ENCODE measurements at regions not wholly inside any gene's neighbourhood (a gene's known extent, or its start where the extent isn't known, plus 50 kb on each side); places are given as distances from the start of the nearest gene placed in this dataset.

DNA sequence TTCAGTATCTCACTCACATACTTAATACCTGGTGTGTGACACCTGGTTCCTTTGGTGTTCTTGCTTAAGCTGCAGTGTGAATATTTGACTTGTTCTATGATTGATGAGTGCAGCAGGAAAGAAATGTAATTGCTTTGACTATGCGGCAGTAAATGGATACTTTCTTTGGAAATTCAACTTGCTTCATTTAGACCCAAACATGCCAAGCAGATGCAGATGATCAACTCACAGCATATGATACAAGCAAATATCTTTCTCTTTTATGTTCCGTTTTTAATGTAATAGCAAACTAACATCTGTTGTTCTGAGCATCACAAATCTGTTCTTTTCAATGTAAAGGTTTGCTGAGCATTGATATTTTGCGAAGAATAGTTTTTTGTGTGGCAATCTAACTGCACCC, 549.5 kb downstream of the C4orf33 start (continued):
- TF ChIP-seq E2F6 (IDR thresholded peaks at IDR 0.05; ENCODE audit: borderline replicate concordance in 1 of 2, extremely low read depth in 1 of 2, insufficient read depth in 1 of 2, insufficient read length in 1 of 2, low read depth in 1 of 2, low read length in 1 of 2, poor library complexity in 1 of 2, severe bottlenecking in 1 of 2) = no peak
- no peak for TF ChIP-seq FOS (IDR thresholded peaks at IDR 0.05; ENCODE audit: extremely low read depth, insufficient read length)
- no peak for TF ChIP-seq ETV6 (IDR thresholded peaks at IDR 0.05; ENCODE audit: borderline replicate concordance in 1 of 2, low read depth in 2 of 2, low read length in 1 of 2)
- no peak for TF ChIP-seq ETV6 (CRISPR knock-in tag; IDR thresholded peaks at IDR 0.05; ENCODE audit: borderline replicate concordance)
- TF ChIP-seq, protein P1, sequence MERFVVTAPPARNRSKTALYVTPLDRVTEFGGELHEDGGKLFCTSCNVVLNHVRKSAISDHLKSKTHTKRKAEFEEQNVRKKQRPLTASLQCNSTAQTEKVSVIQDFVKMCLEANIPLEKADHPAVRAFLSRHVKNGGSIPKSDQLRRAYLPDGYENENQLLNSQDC (CRISPR knock-in tag; IDR thresholded peaks at IDR 0.05) = no peak
- no peak for TF ChIP-seq POLR2G (IDR thresholded peaks at IDR 0.05; ENCODE audit: low read depth, low read length)

DNA sequence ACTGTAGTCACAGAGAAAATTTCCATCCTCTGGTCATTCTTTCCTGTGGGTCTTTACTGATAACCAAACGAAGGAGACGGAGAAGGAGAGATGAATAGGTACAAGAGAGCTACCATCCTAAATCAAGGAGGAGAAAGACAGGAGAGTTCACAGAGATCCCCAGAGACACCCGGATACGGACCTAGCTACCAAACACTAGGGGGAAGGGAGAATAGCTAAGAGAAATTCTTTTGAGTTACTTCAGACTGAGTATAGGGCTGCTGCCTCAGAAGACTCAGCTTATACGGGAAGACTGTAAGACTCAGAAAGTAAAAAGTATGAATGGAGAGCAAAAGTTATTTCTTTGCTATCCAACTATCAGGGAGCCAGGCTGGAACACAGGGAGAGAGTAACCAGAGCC, 572.1 kb downstream of the C4orf33 start:
- no TSS peak for BruUV-seq (replicated peaks)
- Histone ChIP-seq H3K9me1 (ENCODE audit: control insufficient read depth, insufficient read depth, low read length) (no peaks in the 10 kb centered on the region), H3K27ac (ENCODE audit: extremely low read depth, low read depth, low read length) (no peak overlapping the region), H3K9ac (ENCODE audit: insufficient read depth in 1 of 2, low read depth in 2 of 2, low read length in 2 of 2) (no peak overlapping the region), H3K4me3 (no peak overlapping the region), H3K4me1 (replicated peaks in 1 of 2; ENCODE audit: control insufficient read depth in 2 of 2, insufficient read depth in 2 of 2, low read length in 2 of 2) (no peaks in the 10 kb centered on the region), H3K27me3 (ENCODE audit: control insufficient read depth in 2 of 2, insufficient read depth in 2 of 2, low read length in 2 of 2) (no peaks in the 10 kb centered on the region), H3K4me2 (ENCODE audit: insufficient read depth, low read length) (no peak overlapping the region), H3K79me2 (ENCODE audit: control insufficient read depth, insufficient read depth, low read length) (no peaks in the 10 kb centered on the region), H2AFZ (ENCODE audit: low read depth, low read length) (no peak overlapping the region), H3K9me3 (replicated peaks; ENCODE audit: control insufficient read depth, insufficient read depth, low read depth, low read length) (0 out of 2 replicates have a peak, but pooled peaks cover 2% of the 10 kb centered on the region), H4K20me1 (replicated peaks; ENCODE audit: control insufficient read depth, insufficient read depth, low read length) (no peaks in the 10 kb centered on the region), H3K36me3 (ENCODE audit: control insufficient read depth, insufficient read depth, low read length) (no peaks in the 10 kb centered on the region)
- 4% methylated on average over 5 of the region's 5 CpGs for WGBS (ENCODE audit: insufficient coverage, low coverage, missing lambda C conversion rate)
- TF ChIP-seq NONO (IDR thresholded peaks at IDR 0.05; ENCODE audit: low read depth in 2 of 2, low read length in 1 of 2) (no peak), HNRNPUL1 (IDR thresholded peaks at IDR 0.05; ENCODE audit: low read length) (no peak), SMARCA4 (IDR thresholded peaks at IDR 0.05) (no peak), ZNF561 (CRISPR knock-in tag; conservative IDR thresholded peaks at IDR 0.05) (no peak), SMARCE1 (IDR thresholded peaks at IDR 0.05) (no peak), POLR2G (IDR thresholded peaks at IDR 0.05; ENCODE audit: low read depth, low read length) (no peak), ZNF431 (CRISPR knock-in tag; IDR thresholded peaks at IDR 0.05) (no peak), VEZF1 (CRISPR knock-in tag; IDR thresholded peaks at IDR 0.05) (no peak), GABPB2 (CRISPR knock-in tag; conservative IDR thresholded peaks at IDR 0.05) (no peak)
- no peak for FAIRE-seq
- intact Hi-C loops (cut with micrococcal nuclease) = no loop called here
- CTCF ChIA-PET (ENCODE audit: low intra/inter-chr PET ratio) = no interaction called here
- in situ Hi-C loops (cut with MboI) = no loop called here
- ATAC-seq = no peak
- DNase-seq (ENCODE audit: extremely low read depth in 1 of 4, low spot score in 3 of 4) = no peak
- POLR2A ChIA-PET = no interaction called here
